ENCODE measurements at regions not wholly inside any gene's neighbourhood (a gene's known extent, or its start where the extent isn't known, plus 50 kb on each side); places are given as distances from the start of the nearest gene placed in this dataset.
"Not testable (repeated sequence)": the region's sequence is repeated elsewhere in the genome, so short reads cannot be mapped to it uniquely, and the experiment has no call there.

- DNase-seq: no peak
Measured at GRCh38 chr10:9994131-9994530, 1023.5 kb upstream of the CELF2 start.

DNA sequence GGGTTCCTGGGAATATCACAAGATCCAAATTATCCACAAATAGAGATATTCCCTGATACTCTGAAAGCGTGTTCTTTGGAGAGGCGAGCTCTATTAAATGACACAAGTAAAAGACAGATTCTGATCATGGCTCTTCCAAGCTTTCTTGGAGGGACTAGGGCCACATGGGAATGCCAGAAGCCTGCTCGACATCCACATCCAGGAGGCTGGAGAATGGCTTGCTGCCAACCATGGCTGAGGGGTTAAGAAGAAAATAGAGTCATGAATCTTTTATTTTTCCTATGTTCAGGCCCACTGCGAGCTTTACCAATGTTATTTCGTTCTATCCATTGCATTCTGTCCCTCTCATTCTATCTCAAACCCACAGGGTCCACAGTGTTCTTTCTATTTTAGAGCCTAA is 1018.0 kb upstream of the CELF2 start:
- DNase-seq: no peak

DNA sequence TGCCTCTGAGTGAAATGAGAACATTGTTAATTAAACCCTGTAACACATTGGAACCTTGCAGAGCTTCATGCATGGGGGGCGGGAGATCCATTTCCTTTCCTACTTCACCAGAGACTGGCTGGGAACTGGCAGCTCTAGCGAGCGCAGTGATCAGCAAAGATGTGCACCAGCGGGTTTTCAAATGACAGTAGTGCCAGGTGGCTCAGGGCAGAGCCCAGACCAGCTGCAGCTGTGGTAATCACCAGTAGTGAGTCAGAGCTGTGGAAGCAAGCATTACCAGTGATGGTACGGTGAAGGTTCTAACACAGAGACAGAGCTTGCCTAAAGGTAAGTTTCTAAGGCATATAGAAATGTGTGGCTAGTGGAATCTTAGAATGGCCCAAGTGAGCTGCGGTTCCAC is 1009.7 kb upstream of the CELF2 start:
- no peak for DNase-seq

- no peak for DNase-seq
Measured at GRCh38 chr10:10010397-10010796, 1007.3 kb upstream of the CELF2 start.

- DNase-seq: no peak
Measured at GRCh38 chr10:10014846-10015245, 1002.8 kb upstream of the CELF2 start.

DNA sequence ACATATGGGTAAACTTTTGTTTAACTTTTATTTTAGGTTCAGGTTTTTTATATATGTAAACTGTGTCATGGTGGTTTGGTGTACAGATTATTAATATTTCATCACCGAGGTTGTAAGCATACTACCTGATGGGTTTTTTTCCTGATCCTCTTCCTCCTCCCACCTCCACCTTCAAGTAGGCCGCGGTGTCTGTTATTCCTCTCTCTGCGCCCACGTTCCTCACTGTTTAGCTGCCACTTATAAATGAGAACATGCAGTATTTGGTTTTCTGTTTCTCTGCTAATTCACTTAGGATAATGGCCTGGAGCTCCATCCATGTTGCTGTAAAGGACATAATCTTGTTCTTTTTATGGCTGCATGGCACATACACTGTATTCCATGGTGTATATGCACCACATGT is 1000.0 kb upstream of the CELF2 start:
- no peak for DNase-seq

DNA sequence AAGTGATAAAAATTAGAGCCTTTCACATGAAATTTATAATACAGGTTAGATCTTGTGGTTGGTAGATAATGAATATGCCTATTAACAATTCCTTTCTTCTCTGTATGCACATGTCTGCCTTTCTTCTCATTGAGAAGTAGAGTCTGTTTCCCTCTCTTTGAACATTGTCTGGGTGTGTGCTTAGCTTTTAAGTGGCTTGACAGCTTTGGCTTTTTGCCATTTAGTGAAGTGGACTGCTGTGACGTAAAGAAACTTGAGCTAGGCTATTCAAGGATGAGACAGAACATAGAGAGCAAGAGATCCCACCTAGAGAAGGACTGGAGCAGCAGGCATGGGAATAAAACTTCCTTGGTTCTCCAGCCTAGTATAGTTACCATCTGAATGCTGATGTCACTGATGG is 996.7 kb upstream of the CELF2 start:
- DNase-seq: no peak

DNA sequence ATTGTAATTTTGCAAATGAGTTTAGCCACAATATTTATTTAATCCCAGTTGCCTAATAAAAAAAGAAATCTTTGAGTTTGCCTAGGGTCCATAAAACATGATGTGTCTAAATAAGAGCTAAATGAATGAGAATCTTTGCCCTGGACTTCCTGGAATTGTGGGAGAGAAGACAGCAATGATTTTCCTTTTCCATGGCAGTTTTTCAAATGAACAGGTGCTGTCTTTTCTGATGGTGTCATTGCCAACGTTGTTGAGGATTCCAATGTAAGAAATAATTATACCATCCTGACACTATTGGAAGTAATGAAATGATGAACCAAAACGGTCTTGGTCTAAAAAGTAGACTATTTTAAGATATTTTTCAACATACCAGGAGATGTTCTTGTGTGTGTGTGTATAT is 984.7 kb upstream of the CELF2 start:
- peak in 1 of 14 donors; percentile 11 for DNase-seq

- no peak for DNase-seq
Measured at GRCh38 chr10:10038348-10038747, 979.3 kb upstream of the CELF2 start.

DNA sequence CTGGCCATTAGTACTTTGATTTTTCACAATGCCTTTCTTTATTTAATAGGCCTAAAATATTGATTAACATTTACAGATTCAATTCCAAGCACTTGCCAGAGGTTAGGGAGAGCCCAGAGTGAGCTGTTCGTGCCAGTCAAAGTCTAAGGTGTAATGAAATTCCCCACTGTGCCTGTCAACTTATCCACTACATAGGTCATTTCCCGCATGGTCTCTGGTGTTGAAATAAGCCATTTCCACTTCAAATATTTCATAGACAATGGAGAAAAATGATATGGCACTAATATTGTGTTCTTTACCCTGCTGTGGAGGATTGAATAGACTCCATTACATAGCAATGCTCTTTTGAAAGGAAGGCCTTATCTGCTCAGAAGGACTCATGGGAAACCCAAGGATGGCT is 978.1 kb upstream of the CELF2 start:
- no peak for DNase-seq

- DNase-seq: no peak
Measured at GRCh38 chr10:10043083-10043482, 974.6 kb upstream of the CELF2 start.

- DNase-seq: no peak
Measured at GRCh38 chr10:10044922-10045764, 972.5 kb upstream of the CELF2 start.

GRCh38 chr10:10045765-10046028 is 972.0 kb upstream of the CELF2 start:
- no peak for DNase-seq

GRCh38 chr10:10047426-10047825 is 970.2 kb upstream of the CELF2 start:
- DNase-seq: no peak

GRCh38 chr10:10053051-10053450 is 964.6 kb upstream of the CELF2 start:
- no peak for DNase-seq

GRCh38 chr10:10054466-10054865 is 963.2 kb upstream of the CELF2 start:
- DNase-seq: no peak

DNA sequence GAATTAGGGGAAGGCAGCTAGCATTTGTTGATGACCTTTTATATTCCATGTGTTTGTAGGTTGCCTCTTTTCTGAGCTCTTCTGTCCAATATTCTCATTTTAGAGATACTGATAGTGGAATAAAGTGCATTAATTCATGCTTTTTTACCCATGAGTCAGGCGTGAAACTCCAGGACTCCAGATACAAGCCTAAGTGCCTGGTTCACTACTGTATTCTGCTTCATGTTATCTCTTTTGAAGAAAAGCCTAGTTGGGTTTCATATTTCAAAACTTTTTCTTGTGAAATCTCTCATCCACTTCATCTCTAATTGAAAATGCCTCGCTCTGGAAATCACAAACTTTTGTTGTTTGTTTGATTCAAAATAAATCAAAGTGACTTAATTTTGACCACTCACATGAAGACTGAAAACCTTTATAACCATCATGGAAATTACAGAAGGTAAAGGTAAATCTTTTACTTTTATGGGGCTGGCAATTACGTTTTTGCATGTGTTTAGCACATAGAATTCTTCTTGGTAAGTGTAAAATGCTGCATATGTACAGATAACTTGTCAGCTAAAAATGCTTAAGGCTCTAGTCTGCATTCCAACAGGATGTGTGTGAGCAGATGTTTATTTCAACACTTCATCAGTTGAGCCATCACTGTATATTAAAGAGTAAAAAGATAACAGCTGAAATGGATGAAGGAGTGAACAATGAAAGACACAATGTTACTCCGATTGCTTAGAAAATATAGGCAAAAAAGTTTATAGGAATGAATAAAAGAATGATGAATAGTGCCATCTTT is 961.8 kb upstream of the CELF2 start:
- DNase-seq: no peak

GRCh38 chr10:10056961-10057360 is 960.7 kb upstream of the CELF2 start:
- no peak for DNase-seq

- DNase-seq: no peak
Measured at GRCh38 chr10:10067644-10068043, 950.0 kb upstream of the CELF2 start.

DNA sequence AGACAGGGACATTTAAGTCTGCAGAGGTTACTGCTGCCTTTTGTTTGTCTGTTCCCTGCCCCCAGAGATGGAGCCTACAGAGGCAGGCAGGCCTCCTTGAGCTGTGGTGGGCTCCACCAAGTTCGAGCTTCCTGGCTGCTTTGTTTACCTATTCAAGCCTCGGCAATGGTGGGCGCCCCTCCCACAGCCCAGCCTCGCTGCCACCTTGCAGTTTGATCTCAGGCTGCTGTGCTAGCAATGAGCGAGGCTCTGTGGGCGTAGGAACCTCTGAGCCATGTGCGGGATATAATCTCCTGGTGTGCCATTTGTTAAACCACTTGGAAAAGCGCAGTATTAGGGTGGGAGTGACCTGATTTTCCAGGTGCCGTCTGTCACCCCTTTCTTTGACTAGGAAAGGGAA is 942.8 kb upstream of the CELF2 start:
- not testable (repeated sequence) for DNase-seq

GRCh38 chr10:10078446-10078845 is 939.2 kb upstream of the CELF2 start:
- DNase-seq: no peak

DNA sequence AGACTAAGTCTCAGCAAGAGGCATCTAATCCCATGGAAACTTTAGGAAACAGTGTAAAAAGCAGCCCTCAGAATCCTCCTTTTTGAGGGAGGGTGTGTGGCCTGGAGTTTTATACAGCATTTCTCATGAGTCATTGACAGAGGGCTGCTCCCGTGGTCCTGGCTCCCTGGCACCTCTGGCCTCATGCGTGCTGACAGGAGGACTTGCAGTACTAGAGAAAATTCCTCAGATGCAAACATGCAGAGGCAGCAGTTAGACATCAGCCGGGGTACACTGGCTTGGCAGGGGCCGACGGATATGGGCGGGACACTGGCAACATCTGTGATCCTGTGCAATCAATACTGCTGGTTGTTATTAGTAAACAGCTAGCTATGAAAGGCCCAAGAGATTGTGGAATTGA is 925.1 kb upstream of the CELF2 start:
- no peak for DNase-seq

GRCh38 chr10:10093021-10093420 is 924.7 kb upstream of the CELF2 start:
- DNase-seq: no peak

GRCh38 chr10:10094691-10095090 is 923.0 kb upstream of the CELF2 start:
- DNase-seq: no peak
